HG02973 (cell line): ENCODE measurements at regions not wholly inside any gene's neighbourhood (a gene's known extent, or its start where the extent isn't known, plus 50 kb on each side); places are given as distances from the start of the nearest gene placed in this dataset.

Experiments
- ATAC-seq: cut with Tn5 transposase; IDR thresholded peaks from one replicate; pipeline ENCODE4 v1.9.1; 2021; ENCODE audit warnings: moderate library complexity; ENCODE audit not compliant: unreplicated experiment

DNA sequence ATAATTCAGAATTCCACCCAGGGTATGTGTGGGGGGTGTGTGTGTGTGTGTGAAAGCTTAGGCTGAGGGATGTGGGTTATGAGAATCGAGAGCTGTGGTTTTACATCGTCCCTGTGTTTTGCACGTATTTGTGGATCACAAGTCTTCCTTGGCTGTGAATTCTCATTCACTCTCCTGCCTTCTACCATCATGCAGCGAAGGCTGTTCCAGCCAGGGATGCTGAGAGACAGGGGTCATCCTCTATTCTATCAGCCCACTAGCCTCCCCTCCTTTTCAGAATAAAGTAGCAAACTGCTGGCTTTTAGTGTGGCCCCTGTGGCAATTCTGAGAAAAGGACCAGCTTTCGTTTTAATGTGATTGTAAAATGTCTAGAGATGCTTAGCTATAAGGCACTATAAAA, 460.6 kb upstream of the NR2F2 start:
- ATAC-seq = no peak

DNA sequence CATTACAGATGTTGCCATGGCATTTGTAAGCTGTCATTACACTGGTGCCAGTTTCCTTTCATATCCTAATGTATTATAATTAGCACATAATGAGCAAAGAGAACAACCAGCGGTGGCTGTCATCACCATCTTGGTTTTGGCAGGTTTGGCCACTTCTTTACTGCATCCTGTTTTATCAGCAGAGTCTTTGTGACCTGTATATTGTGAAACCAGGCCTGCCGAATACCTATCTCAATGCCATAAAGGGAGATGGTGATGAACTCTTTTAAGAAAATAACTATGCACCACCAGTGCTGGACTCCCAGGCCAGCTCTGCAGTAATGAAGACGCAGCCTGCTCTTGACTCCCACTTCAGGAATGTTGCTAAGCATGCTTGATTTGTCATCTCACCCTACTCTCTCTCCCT, 458.1 kb upstream of the NR2F2 start:
- ATAC-seq = no peak

DNA sequence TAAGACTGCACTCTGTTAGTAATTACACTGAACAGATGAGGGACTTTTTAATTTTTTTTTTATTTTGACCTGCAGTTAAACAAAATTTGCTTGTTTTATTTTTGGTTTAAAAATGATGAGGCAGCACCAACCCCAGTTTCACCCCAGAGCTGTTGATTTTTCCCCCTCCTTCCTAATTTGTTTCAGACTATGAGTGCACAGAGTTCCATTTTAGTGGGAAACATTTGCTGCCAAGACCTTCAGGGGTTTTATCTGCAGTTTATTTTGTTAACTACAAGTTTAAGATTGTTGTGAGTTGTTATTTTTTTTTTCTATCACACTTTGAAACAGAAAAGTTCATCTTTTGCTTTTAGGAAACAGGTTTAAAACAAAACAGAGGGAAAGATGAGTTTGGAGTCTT, 455.9 kb upstream of the NR2F2 start:
- ATAC-seq = no peak

DNA sequence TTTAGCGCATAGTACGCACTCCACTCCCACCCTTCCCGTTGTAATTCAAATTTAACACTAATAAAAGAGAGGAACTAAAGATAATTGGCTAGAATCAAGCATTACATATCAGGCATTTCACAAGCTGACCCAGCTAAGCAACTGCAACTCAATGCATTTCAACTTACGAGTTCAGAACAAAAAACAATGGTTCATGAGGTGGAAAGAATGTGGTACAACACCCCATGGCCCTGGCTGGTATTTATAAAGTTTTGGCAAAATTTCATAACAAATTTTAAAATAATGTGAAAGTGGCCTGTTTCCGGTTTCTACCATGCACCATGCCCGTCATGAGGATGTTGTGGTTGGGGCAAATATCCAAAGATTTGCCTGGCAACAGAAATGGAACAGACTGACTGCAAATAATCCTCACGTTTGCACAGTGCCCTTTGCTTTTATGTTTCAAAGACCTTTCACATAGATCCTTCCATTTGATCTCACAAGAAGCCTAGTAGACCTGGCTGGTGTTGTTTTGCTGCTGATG, 455.3 kb upstream of the NR2F2 start:
- no peak for ATAC-seq

DNA sequence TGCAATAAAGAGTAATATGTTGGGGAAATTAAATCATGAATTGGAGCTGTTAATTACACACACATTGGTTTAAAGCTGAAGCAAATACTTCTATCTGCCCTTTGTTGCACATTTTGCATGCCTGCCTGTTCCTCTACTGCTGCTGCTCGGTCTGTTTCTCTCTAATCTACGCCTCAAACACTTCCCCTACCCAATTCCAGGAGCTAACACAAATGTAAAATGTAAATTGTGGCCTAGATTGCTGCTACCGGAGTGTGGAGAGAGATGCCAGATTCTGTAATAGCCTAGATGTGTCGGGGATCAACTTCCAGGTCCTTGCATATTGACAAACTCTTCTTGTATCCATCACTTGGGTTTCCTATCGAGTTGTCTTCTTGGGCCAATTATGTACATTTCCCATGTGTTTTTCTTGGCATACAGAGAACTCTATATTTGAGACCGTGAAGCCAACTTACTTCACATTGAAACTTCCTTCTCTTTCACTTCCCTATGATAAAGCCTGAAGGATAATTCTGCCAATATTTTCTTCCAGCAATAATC, 450.4 kb upstream of the NR2F2 start:
- no peak for ATAC-seq

DNA sequence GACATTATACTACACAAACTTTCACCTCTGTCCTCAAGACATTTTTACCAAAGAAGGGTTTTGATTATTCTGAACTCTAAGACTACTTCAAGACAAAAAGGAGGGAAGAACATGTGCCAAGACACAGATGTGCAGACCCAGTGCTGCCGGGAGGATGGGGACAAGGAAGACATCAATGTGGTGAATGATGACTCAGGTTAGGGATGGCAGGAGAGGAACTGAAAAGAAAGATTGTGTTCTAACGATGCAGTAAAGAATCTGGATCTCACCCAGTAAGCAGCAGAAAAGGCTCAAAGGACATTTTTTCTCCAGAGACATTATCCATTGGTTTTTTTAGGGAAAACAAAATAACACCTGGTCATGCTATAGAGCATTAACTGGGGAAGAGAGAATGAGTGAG, 449.9 kb upstream of the NR2F2 start:
- ATAC-seq = no peak

DNA sequence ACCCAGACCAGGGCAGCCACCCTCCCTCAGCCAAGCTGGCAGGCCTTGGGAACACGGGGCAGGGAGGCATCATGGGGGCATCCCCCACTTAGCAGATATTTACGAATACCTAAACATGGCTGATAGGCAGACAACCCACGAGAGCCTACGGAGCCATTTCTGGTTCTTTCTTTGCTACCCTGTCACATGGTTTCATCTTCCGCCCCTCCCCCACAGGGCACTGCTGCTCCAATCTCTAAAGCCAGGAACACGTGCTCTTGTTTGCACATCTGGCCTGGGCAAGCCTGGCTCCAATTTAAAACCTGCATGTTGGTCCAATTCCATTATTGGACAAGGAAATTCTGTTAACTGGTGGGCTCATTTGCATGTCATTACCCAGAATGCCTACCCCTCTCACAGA, 447.4 kb upstream of the NR2F2 start:
- no peak for ATAC-seq

DNA sequence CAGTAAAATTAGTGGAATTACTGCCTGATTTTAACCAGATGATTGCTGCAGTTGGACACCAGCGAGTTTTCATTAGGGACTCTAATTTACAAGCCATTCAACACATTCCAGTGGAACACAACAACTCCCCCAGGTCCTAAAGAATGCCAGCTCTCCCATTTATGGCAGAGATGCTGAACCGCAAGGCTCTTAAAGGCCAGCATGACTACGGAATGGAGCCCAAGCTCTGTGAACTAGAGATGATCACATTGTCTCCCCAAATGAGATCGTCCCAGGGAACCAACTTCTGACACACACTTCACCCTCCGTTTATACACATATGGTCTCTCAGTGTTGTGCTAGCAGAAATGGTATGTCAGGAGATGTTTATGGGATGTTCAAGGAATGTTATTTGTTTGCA, 446.2 kb upstream of the NR2F2 start:
- no peak for ATAC-seq

DNA sequence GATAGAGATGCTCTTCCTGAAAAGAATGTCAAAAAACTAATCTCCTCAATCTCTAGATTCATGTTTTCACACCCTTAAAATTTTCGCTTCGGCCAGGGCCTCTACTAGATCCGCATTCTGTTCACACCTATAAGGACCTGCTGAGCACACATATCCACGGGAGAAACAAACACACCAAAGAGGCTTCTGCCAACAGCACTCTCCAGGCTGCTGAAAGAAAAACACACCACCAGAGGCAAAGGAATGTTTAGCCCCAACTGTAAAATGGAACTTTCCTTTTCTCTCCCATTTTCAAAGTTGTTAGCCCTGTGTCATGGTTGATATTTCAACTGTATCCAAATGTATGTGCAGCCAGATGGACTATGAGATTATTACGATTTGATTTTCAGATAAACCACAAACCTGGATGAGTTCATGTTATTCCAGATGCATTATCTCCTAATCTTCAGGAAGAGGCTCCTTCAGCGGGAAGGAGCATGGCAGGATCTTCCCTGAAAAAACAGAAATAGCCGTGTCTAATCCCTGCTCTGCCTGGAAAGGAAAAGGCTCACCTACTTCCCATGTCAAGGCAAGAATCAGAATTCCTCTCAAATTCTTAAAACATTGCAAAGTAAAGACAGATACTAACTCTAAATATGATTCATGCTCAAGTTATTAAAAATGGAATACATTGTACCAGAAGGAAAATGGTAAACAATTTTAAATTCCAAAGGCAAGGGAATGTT, 442.7 kb upstream of the NR2F2 start:
- ATAC-seq = no peak

DNA sequence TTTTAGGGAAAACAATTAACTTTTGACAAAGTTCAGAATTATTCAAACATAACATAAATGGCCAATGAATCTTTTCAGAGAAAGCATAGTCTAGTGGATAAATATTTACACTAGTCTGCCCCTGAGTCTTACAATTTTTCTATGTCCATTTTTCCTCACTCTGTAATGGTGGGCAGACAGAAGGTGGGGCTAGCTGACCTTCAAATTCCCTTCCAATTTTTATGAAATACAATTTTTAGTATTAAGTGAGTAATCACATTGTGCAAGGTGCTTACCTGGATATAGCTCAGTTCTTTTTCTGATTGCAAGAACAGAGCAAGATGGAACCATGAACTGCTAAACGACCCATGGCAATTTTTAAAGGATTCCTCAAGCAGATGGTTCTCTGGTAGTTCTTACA, 441.7 kb upstream of the NR2F2 start:
- no peak for ATAC-seq

DNA sequence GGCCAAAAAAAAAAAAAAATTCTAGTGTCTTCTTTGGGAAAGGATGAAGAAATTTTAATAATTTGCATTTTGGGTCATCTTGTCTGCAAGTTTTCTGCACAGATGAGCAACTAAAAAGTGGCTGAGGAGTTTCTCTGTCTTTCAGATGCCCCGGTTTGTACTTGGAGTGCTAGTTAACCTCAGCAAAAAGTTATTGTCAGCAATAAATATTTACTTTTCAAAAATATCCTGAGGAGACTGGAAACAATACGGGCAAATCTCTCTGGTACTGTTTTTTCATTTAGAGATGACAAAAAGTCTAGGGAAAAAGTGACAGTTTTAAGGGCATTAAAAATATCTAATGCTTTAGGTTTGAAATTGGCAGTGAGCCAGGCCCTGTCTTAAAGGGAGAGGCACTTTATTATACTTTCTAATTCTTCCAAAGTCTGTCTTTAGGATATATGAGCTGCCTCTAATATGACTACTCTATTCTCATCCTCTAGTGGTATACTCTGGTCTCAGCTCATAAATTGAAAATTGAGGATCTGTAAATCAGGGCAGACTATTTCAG, 436.0 kb upstream of the NR2F2 start:
- no peak for ATAC-seq

DNA sequence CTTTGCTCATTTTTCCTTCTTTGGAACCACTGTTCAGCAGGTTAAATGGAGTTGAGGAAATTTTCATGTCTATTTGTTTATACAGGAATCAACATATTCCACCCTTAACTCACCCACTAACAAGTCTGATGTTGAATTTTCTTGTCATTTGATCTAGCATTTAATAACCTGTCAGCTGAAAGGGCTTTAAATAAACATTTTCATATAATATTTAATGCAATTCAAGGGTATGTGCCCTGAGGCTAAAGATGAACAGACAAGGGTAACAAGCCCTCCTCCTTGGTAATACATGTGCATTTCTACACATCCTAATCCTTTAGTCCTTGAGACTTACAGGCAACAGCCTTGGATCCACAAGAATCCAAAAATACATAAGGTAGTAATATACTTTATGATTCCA, 435.0 kb upstream of the NR2F2 start:
- no peak for ATAC-seq

DNA sequence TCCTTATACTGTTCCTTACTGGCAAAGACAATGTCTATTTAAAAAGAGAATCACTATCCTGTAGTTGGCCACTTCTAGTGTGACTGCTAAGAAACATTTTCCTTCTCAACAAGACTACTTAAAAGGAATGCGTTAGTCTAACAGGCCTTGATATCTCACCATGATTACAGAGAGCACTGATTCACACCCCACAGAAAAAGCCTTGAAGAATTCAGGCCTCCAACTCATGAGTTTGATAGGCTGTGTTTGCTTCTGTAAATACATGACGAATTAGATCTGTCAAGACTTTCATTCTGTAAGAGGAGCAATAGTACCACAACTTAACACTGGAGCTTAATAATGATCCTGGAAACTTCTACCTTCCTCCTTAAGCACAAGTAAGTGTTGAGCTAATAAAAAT, 432.8 kb upstream of the NR2F2 start:
- no peak for ATAC-seq

DNA sequence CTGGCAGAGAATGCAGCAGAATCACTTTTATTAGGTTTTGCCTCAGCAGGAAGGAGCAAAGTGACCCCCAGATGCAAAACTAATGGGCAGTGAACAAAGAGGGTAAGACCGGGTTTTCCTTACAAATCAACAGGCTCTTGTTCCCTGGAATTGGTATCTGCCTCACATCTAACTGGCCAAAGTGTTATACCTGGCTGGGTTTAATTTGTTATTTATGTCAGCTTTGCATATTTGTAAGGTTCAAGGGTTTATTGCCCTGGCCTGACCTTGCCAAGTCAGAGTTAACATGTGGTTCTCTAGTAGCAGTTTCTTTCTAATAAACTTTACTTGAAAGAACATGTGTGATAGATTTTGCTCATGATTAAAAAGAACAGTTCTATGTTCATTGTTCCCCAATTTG, 431.7 kb upstream of the NR2F2 start:
- ATAC-seq = no peak

DNA sequence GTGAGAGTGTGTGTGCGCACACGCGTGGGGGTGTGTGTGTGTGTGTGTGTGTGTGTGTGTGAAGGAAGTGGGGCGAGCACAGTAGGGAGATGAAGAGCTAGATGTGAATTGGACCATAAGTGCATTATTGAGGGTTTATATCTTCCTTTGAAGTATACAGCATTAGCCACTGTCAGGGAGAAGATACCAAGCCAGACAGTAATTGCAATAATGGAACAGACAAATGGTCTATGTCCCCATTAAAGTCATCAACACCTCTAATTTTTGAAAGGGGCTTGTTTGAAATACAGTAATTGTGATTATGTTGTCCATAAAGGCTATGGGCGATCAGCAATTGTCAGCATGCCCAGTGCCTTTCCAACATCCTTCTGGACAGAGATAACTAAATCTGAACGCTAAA, 429.2 kb upstream of the NR2F2 start:
- ATAC-seq = no peak

DNA sequence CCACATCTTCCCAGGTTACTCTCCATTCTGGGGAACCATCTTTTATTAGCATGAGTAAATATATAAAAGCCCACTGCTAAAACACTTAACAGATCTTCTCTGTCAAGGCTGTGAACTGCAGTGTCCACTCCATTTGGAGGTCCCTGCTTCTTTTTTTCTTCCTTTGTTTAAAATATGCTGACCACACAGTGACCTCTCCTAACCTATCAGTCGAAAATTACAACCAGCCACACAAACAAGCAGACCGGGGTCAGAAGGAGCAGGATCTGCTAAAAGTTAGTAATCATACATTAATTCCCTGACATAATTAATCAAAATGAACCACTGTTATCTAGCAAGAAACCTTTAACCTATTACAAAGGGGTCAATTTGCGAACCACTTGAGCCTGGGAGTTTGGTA, 427.9 kb upstream of the NR2F2 start:
- ATAC-seq = no peak

DNA sequence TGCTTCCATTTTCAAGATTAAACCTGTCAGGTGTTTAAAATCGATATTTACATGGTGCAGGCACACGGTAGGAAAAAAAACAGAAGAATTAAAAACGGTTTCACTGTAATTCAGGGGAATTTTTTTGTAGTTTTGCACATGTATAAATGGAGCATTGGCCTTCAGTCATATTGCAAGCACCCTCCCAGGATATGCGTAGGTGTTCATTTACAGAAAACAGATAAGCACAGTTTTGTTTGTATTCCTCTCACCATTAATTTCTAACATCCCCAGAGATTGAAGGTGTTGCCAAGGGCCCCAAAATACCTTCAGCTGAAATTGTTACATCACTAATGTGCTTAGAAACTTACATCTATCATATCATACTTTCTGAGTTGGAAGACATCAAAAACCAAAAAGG, 427.1 kb upstream of the NR2F2 start:
- ATAC-seq = no peak

DNA sequence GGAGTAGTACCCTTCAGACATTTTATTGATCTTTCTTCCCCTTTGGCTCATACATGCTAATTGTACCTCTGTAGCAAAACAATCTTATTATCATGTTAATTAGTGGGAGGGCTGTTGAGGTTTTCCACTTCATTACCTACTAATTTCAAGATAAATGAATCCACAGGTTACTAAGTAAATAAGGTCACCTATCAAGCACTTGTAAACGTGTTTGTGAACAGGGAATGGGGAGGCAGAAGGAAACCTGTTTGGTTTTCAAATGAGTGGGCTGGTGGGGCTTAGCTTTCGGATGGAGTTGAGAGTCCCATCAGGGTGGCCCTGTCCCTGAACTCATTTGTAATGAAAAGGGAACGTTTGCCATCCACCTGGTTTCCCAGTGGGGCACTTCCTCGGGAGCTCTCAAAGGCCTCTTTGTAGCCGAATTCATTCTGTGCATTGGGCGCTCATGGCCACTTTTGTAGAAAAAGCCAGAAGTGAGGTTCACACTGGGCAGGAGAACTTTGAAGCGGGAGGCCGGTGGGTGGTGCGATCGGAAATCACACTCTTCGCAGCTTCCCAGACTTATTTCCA, 419.8 kb upstream of the NR2F2 start:
- ATAC-seq = no peak

DNA sequence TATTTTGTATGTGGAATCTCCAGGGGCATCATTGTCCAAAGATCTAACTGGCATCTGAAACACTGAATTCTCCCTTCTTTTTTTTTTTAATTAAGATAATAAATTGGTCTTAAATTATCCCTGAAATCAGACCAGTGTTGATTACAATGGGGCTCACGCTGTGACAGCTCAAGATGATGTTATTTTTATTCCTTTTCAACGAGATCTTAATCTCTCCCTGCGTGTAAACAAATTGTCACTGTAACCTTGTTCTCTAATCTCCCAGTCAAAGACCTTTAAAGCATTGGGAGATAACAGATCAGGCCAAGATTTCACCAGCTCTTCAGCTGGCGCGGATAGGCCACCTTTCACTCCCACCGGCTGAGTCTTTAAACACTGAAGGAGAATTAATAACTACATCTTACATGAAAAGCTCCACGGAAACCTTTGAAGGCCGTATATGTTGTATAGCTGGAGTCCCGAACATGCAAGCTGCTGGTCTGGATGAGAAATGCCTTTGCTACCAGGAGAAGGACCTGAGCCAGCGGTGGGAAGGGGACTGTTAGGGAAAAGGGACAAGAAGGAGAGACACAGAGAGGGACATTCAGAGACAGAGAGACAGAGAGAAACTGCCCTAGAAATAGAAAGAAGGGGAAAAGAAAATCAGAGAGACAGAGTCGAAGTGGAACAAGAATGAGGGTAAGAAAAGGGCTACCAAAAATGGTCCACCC, 418.8 kb upstream of the NR2F2 start:
- ATAC-seq = no peak

DNA sequence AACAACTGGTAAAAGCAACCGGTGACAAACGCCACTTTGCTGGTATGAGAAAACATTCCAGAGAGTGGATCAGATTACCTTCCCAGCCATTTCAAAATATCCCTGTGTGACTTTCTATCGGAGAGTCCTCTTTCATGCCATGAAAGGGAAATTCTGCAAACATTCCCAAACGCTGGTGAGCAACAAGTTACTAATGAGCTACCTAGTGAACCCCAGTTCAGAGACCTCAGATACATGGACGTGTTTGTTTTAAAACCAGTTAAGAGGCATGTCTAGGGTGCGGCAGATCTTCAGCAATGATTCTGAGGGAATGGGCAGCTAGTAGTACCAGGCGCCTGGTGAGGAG, 418.2 kb upstream of the NR2F2 start:
- no peak for ATAC-seq

DNA sequence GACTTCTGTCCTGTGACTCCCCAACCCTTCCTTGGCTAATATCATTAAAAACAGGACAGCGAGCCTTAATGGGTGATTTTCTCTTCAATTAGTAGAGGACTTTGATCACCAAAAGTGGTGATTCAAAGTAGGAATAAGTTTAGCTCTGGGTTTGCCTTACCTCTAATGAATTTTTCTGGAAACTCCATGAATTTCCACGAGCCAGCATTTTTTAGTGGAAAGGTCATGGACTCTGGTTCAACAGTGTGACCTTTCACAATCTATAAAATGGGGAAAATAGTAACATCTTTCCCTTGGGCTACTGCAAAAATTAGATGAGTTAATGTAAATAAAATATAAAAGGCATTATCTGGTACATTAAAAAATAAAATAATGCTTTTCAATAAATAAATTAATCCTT, 417.8 kb upstream of the NR2F2 start:
- ATAC-seq = no peak

DNA sequence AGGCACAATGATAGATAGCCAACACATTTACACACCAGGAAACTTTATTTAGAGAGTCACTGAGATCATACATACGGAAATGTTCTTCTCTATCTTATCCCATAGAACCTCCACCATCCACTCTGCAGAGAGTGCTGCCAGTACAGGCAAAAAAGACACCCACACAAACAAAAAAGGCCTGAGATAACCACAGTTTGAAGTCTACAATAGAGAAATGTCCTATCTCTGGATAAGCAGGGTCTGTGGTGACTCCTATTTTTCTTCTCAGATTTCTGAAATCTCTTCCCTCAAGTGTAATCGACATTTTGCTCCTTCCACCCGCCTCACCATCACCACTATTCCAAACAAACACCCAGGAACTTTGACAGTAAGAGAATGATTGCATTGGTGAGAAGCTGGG, 413.9 kb upstream of the NR2F2 start:
- ATAC-seq = no peak
